WTC11 (cell line): ENCODE measurements at regions not wholly inside any gene's neighbourhood (a gene's known extent, or its start where the extent isn't known, plus 50 kb on each side); places are given as distances from the start of the nearest gene placed in this dataset.

ENCODE experiments used
- ATAC-seq: fragments of 200-7000 bp; cut with Tn5 transposase; 2 replicates; pipeline ENCODE4 v1.10.0; 2021; ENCODE audit warnings: mild to moderate bottlenecking, moderate library complexity
- CTCF ChIA-PET: fragments of 300-600 bp; sonication (Branson Sonifier 250); formaldehyde crosslinking; loops from one replicate; lab custom pipeline; 2021; ENCODE audit warnings: antibody characterized with exemption; lab: Charles Lee
- POLR2A ChIA-PET: fragments of 350-600 bp; sonication (Branson Sonifier 250); formaldehyde crosslinking; loops from one replicate; lab custom pipeline; 2021; ENCODE audit warnings: antibody characterized with exemption; lab: Charles Lee
- DNase-seq: peaks from one replicate; pipeline ENCODE4 v3.0.0; 2021; ENCODE audit warnings: low spot score
- H3K27ac Mint-ChIP-seq: 2 replicates; pipeline ENCODE4 v1.8.0; 2021; ENCODE audit warnings: mixed read lengths
- H3K27me3 Mint-ChIP-seq: 2 replicates; pipeline ENCODE4 v1.8.0; 2021; ENCODE audit warnings: low read depth, mild to moderate bottlenecking, moderate library complexity, mixed read lengths
- H3K36me3 Mint-ChIP-seq: 2 replicates; pipeline ENCODE4 v1.8.0; 2021; ENCODE audit warnings: mixed read lengths
- H3K4me1 Mint-ChIP-seq: 2 replicates; pipeline ENCODE4 v1.8.0; 2022; ENCODE audit warnings: mixed read lengths
- H3K4me3 Mint-ChIP-seq: 2 replicates; pipeline ENCODE4 v1.8.0; 2021; ENCODE audit warnings: mild to moderate bottlenecking, moderate library complexity, mixed read lengths
- H3K9me3 Mint-ChIP-seq: 2 replicates; pipeline ENCODE4 v1.8.0; 2021; ENCODE audit warnings: mixed read lengths
- ATF2 ChIP-seq: sonication (generic); formaldehyde crosslinking; IDR thresholded peaks from 2 replicates; pipeline ENCODE4 v1.8.1; 2022; ENCODE audit warnings: low read depth, missing genetic modification reagents, borderline replicate concordance
- ATF6 ChIP-seq: sonication (generic); formaldehyde crosslinking; IDR thresholded peaks from 2 replicates; pipeline ENCODE4 v1.8.1; 2023; ENCODE audit warnings: mild to moderate bottlenecking, missing genetic modification reagents
- CBFB ChIP-seq: sonication (generic); formaldehyde crosslinking; IDR thresholded peaks from 2 replicates; pipeline ENCODE4 v1.8.1; 2022; ENCODE audit warnings: mild to moderate bottlenecking, low read depth, missing genetic modification reagents
- CREM ChIP-seq: sonication (generic); formaldehyde crosslinking; IDR thresholded peaks from 2 replicates; pipeline ENCODE4 v1.8.1; 2022; ENCODE audit warnings: mild to moderate bottlenecking, missing genetic modification reagents, moderate library complexity
- ESRRA ChIP-seq: sonication (generic); formaldehyde crosslinking; IDR thresholded peaks from 2 replicates; pipeline ENCODE4 v1.8.1; 2022; ENCODE audit warnings: mild to moderate bottlenecking, missing genetic modification reagents, borderline replicate concordance
- ETV6 ChIP-seq: sonication (generic); formaldehyde crosslinking; IDR thresholded peaks from 2 replicates; pipeline ENCODE4 v1.8.1; 2022; ENCODE audit warnings: mild to moderate bottlenecking, missing genetic modification reagents
- FOXJ3 ChIP-seq: sonication (generic); formaldehyde crosslinking; IDR thresholded peaks from 2 replicates; pipeline ENCODE4 v1.9.0; 2021; ENCODE audit warnings: missing genetic modification reagents, mild to moderate bottlenecking, borderline replicate concordance
- FOXP4 ChIP-seq: sonication (generic); formaldehyde crosslinking; IDR thresholded peaks from 2 replicates; pipeline ENCODE4 v1.8.0; 2022; ENCODE audit warnings: mild to moderate bottlenecking, missing genetic modification reagents
- GRHL2 ChIP-seq: fragments of 250-450 bp; sonication (Bioruptor Pico); IDR thresholded peaks from 2 replicates; pipeline ENCODE4 v1.8.0; 2022; ENCODE audit warnings: mild to moderate bottlenecking, moderate library complexity; ENCODE audit not compliant: insufficient replicate concordance, severe bottlenecking
- GTF2I ChIP-seq: fragments of 250-450 bp; sonication (Bioruptor Pico); conservative IDR thresholded peaks from 2 replicates; pipeline ENCODE4 v1.4.0; 2021; ENCODE audit warnings: mild to moderate bottlenecking
- IRF2 ChIP-seq: sonication (generic); formaldehyde crosslinking; IDR thresholded peaks from 2 replicates; pipeline ENCODE4 v1.8.0; 2022; ENCODE audit warnings: low read depth, missing genetic modification reagents, borderline replicate concordance
- KAT7 ChIP-seq: sonication (generic); formaldehyde crosslinking; IDR thresholded peaks from 2 replicates; pipeline ENCODE4 v1.8.1; 2023; ENCODE audit warnings: missing genetic modification reagents, mild to moderate bottlenecking, borderline replicate concordance
- ZMAT4 ChIP-seq: fragments of 250-450 bp; sonication (Bioruptor Pico); IDR thresholded peaks from 2 replicates; pipeline ENCODE4 v1.9.0; 2021; ENCODE audit warnings: mild to moderate bottlenecking
- ZNF138 ChIP-seq: sonication (generic); formaldehyde crosslinking; conservative IDR thresholded peaks from 2 replicates; pipeline ENCODE4 v1.8.1; 2022; ENCODE audit warnings: mild to moderate bottlenecking, moderate library complexity, missing genetic modification reagents
- ZNF219 ChIP-seq: sonication (generic); formaldehyde crosslinking; IDR thresholded peaks from 2 replicates; pipeline ENCODE4 v1.8.0; 2023; ENCODE audit warnings: missing genetic modification reagents, mild to moderate bottlenecking, borderline replicate concordance
- ZNF232 ChIP-seq: sonication (generic); formaldehyde crosslinking; IDR thresholded peaks from 2 replicates; pipeline ENCODE4 v1.8.0; 2022; ENCODE audit warnings: mild to moderate bottlenecking, missing genetic modification reagents
- ZNF532 ChIP-seq: fragments of 250-450 bp; sonication (Bioruptor Pico); IDR thresholded peaks from 2 replicates; pipeline ENCODE4 v1.9.0; 2021; ENCODE audit warnings: mild to moderate bottlenecking, borderline replicate concordance
- ZNF671 ChIP-seq: fragments of 250-450 bp; sonication (Bioruptor Pico); IDR thresholded peaks from 2 replicates; pipeline ENCODE4 v1.8.0; 2021; ENCODE audit warnings: mild to moderate bottlenecking
- TF ChIP-seq, protein P1 (sequence below): fragments of 250-450 bp; sonication (Bioruptor Pico); IDR thresholded peaks from 2 replicates; pipeline ENCODE4 v1.8.0; 2021; ENCODE audit warnings: mild to moderate bottlenecking
- TF ChIP-seq, protein P2 (sequence below): sonication (generic); formaldehyde crosslinking; IDR thresholded peaks from 2 replicates; pipeline ENCODE4 v1.8.1; 2022; ENCODE audit warnings: mild to moderate bottlenecking, moderate library complexity, missing genetic modification reagents

GRCh38 chr10:44171765-44172164 is 213.1 kb downstream of the CXCL12 start (continued):
- TF ChIP-seq KAT7 (no peak), FOXP4 (CRISPR knock-in tag) (no peak), ZNF138 (CRISPR knock-in tag) (no peak), ATF2 (CRISPR knock-in tag) (no peak), ZNF671 (CRISPR knock-in tag) (no peak), ZMAT4 (CRISPR knock-in tag) (no peak), GRHL2 (CRISPR knock-in tag) (no peak), IRF2 (CRISPR knock-in tag) (no peak), CREM (no peak)

DNA sequence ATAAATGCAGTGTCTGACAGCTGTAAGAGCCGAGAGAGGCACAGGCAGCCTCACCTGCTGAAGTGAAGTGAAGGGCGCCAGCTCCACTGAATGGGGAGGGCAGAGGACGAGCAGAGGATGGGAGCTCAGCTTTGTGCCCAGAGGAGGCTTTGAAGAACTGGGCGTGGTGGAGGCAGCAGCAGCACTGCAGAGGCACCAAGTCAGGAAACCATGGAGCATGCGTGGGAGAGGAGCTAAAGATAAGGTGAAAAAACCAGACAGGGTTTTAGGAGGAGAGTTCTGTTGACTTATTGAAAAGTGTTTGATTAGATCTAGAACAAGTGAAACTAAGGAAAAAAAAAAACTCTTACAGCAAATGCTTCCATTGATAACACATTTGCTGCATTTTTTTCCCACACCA is 216.4 kb downstream of the CXCL12 start:
- no peaks in the 10 kb centered on the region for H3K36me3 Mint-ChIP-seq
- CTCF ChIA-PET: interaction anchor here (1.0 kb wide), 1 partner anchor 15 kb away, joined by 3 read pairs; no protein-coding TSS in a partner anchor
- H3K4me1 Mint-ChIP-seq: peaks cover 13% of the 10 kb centered on the region
- POLR2A ChIA-PET: interaction anchor here (0.6 kb wide), 1 partner anchor 119 kb away, joined by 3 read pairs; no protein-coding TSS in a partner anchor
- no peaks in the 10 kb centered on the region for H3K9me3 Mint-ChIP-seq
- no peak overlapping the region for H3K27ac Mint-ChIP-seq
- H3K4me3 Mint-ChIP-seq: no peak overlapping the region
- ATAC-seq (no peak), DNase-seq (no peak)
- peaks cover 3% of the 10 kb centered on the region; the same call in 1 of the 2 replicates for H3K27me3 Mint-ChIP-seq
- TF ChIP-seq ZNF532 (no peak), ZNF232 (no peak), FOXJ3 (CRISPR knock-in tag) (no peak), GTF2I (CRISPR knock-in tag) (no peak), ZNF219 (CRISPR knock-in tag) (no peak), ATF2 (CRISPR knock-in tag) (no peak), ESRRA (no peak), ZNF671 (CRISPR knock-in tag) (no peak), ATF6 (CRISPR knock-in tag) (no peak), ETV6 (CRISPR knock-in tag) (no peak), IRF2 (CRISPR knock-in tag) (no peak), GRHL2 (CRISPR knock-in tag) (no peak), CBFB (CRISPR knock-in tag) (no peak)
- TF ChIP-seq, protein P1, sequence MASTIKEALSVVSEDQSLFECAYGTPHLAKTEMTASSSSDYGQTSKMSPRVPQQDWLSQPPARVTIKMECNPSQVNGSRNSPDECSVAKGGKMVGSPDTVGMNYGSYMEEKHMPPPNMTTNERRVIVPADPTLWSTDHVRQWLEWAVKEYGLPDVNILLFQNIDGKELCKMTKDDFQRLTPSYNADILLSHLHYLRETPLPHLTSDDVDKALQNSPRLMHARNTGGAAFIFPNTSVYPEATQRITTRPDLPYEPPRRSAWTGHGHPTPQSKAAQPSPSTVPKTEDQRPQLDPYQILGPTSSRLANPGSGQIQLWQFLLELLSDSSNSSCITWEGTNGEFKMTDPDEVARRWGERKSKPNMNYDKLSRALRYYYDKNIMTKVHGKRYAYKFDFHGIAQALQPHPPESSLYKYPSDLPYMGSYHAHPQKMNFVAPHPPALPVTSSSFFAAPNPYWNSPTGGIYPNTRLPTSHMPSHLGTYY: no peak
- TF ChIP-seq, protein P2, sequence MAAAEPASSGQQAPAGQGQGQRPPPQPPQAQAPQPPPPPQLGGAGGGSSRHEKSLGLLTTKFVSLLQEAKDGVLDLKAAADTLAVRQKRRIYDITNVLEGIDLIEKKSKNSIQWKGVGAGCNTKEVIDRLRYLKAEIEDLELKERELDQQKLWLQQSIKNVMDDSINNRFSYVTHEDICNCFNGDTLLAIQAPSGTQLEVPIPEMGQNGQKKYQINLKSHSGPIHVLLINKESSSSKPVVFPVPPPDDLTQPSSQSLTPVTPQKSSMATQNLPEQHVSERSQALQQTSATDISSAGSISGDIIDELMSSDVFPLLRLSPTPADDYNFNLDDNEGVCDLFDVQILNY (CRISPR knock-in tag): no peak
